Effector memory CD8-positive, alpha-beta T cell (primary cell): ENCODE measurements at regions not wholly inside any gene's neighbourhood (a gene's known extent, or its start where the extent isn't known, plus 50 kb on each side); places are given as distances from the start of the nearest gene placed in this dataset.

Source experiments
- ATAC-seq: fragments of 150-1000 bp; cut with Tn5 transposase; replicated peaks from 2 replicates; pipeline ENCODE4 v1.10.0; 2021; ENCODE audit warnings: mild to moderate bottlenecking, moderate library complexity
- DNase-seq, 3 experiments: peaks; one replicate each; pipeline ENCODE4 v3.0.0; 2021
- H3K27ac Mint-ChIP-seq, 2 donors: one replicate each; pipeline ENCODE4 v1.8.0; 2022; ENCODE audit warnings: mild to moderate bottlenecking in 2 of 2, mixed read lengths in 2 of 2, moderate library complexity in 2 of 2
- H3K27me3 Mint-ChIP-seq, 2 donors: one replicate each; pipeline ENCODE4 v1.8.0; 2022; ENCODE audit warnings: mixed read lengths in 2 of 2
- H3K36me3 Mint-ChIP-seq: one replicate; pipeline ENCODE4 v1.8.0; 2022; ENCODE audit warnings: mild to moderate bottlenecking, moderate library complexity, mixed read lengths; ENCODE audit not compliant: insufficient read depth
- H3K4me1 Mint-ChIP-seq, 2 donors: one replicate each; pipeline ENCODE4 v1.8.0; 2022; ENCODE audit warnings: low read depth in 2 of 2, mixed read lengths in 2 of 2
- H3K4me3 Mint-ChIP-seq, 2 donors: one replicate each; pipeline ENCODE4 v1.8.0; 2022; ENCODE audit warnings: mild to moderate bottlenecking in 2 of 2, mixed read lengths in 2 of 2, moderate library complexity in 2 of 2
- H3K9me3 Mint-ChIP-seq, 2 donors: one replicate each; pipeline ENCODE4 v1.8.0; 2022; ENCODE audit warnings: mixed read lengths in 2 of 2

- Mint-ChIP-seq H3K27me3 (peaks cover 22 to 58% of the 10 kb centered on the region in 2 donors), H3K9me3 (no peaks in the 10 kb centered on the region), H3K4me3 (no peak overlapping the region), H3K36me3 (no peaks in the 10 kb centered on the region), H3K27ac (no peak overlapping the region), H3K4me1 (peaks cover 0 to 3% of the 10 kb centered on the region in 2 donors)
- DNase-seq (no peak), ATAC-seq (no peak)
Measured at GRCh38 chr12:116502989-116503496, 56.1 kb upstream of the MAP1LC3B2 start.

GRCh38 chr12:116504438-116504837, 54.7 kb upstream of the MAP1LC3B2 start:
- ATAC-seq, result no peak
- H3K27me3 Mint-ChIP-seq, result peaks cover 19 to 69% of the 10 kb centered on the region in 2 donors

GRCh38 chr12:116506697-116507064, 52.5 kb upstream of the MAP1LC3B2 start:
- no peaks in the 10 kb centered on the region for H3K9me3 Mint-ChIP-seq
- H3K4me1 Mint-ChIP-seq, result peaks cover 0 to 6% of the 10 kb centered on the region in 2 donors
- H3K36me3 Mint-ChIP-seq, result no peaks in the 10 kb centered on the region
- ATAC-seq, result no peak
- H3K4me3 Mint-ChIP-seq, result no peak overlapping the region
- H3K27ac Mint-ChIP-seq, result no peak overlapping the region
- H3K27me3 Mint-ChIP-seq, result peaks cover 19 to 81% of the 10 kb centered on the region in 2 donors
- DNase-seq, result no peak

More at GRCh38 chr12:116504438-116504837, 54.7 kb upstream of the MAP1LC3B2 start:
- H3K4me1 Mint-ChIP-seq, result peaks cover 0 to 6% of the 10 kb centered on the region in 2 donors
- no peaks in the 10 kb centered on the region for H3K36me3 Mint-ChIP-seq
- no peak overlapping the region for H3K27ac Mint-ChIP-seq
- DNase-seq, result no peak
- H3K9me3 Mint-ChIP-seq, result no peaks in the 10 kb centered on the region
- H3K4me3 Mint-ChIP-seq, result no peak overlapping the region

- Mint-ChIP-seq H3K27me3 (peaks cover 24 to 84% of the 10 kb centered on the region in 2 donors), H3K27ac (no peak overlapping the region), H3K4me1 (peaks cover 0 to 6% of the 10 kb centered on the region in 2 donors), H3K9me3 (no peaks in the 10 kb centered on the region), H3K4me3 (peak overlapping the region; percentile 53 to 59), H3K36me3 (no peaks in the 10 kb centered on the region)
- DNase-seq (no peak), ATAC-seq (peak; percentile 21)
Measured at GRCh38 chr12:116508145-116509121, 50.7 kb upstream of the MAP1LC3B2 start.
